GM04504 (cell line): ENCODE measurements at regions not wholly inside any gene's neighbourhood (a gene's known extent, or its start where the extent isn't known, plus 50 kb on each side); places are given as distances from the start of the nearest gene placed in this dataset.

ENCODE experiments used
- DNase-seq: peaks from one replicate; pipeline ENCODE4 v3.0.0-alpha.2; 2012; ENCODE audit warnings: low read depth

DNA sequence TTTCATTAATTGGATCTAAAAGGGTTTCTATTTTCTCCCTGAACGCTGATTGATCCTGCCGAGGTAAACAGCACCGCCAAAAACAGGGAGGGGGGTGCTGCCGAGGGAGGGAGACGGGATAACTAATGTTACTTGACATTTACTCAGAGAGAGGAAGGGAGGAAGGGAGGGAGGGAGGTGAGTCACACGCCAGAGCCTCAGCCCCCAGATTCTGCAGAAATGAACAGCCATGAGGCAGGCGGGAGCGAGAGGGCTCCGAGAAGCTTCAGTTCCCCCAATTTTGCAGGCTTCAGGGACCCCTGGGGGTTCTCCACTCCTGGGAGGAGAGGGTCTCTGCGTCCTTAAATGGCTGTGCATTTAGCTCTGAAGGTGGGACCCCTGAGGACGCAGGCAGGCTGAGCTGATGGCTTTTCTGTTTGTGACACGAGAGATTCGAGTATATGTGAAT, 59.1 kb upstream of the IER5L start:
- peak; percentile 7 for DNase-seq

DNA sequence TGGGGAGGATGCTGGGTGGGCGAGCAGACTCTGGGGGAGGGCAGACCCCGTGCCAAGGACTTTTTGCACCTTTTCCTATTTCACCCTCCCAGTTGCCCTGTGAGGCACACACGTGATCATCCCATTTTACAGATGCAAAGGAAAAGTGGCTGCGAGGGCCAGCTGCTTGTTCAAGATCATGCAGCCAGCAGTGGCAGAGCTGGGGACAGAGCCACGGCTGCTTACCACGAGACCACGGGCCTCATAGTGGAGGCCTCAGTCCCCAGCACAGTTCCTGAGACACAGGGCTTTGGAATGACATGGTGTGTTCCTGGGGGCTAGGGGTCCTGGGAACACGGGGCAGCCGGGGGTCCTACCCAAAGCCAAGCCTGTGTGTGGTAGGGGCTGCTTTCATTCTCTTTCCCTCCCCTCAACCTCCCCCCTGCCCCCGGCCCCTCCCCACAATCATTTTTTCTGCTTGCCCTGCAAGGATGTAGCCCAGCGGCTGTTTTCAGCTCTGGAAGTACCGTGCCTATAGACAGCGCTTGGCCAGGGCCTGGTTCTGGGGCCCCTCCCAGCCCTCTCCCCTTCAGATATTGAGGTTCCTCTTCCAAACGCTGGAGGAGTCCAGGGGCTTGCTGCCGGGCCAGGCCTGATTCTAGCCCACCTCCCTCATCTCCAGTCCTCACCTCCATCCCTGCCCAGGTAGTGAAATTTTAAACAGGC, 58.5 kb upstream of the IER5L start:
- DNase-seq: no peak

DNA sequence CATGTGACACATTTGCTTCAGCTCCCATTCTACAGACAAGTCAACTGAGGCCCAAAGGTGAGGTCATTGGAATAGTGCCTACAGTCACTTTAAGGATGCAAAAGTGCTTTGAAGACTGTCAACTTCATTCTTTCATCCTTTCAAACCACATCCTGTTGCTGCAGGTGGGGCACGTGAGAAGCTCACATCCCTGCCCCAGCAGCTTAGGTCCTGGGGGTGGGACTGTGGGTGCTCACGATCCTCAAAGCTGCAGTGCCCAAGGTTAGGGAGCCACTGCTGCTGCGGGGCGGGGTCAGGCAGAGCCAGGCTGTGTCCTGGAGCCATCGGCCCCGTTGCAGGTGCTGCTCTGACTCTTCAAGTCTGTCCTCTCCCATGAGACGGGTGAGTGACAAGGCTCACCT, 57.9 kb upstream of the IER5L start:
- DNase-seq: no peak

GRCh38 chr9:129235041-129235930, 57.2 kb upstream of the IER5L start:
- no peak for DNase-seq

GRCh38 chr9:129234491-129234890, 56.4 kb upstream of the IER5L start:
- DNase-seq: no peak

- DNase-seq: no peak
Measured at GRCh38 chr9:129232839-129233591, 55.0 kb upstream of the IER5L start.

DNA sequence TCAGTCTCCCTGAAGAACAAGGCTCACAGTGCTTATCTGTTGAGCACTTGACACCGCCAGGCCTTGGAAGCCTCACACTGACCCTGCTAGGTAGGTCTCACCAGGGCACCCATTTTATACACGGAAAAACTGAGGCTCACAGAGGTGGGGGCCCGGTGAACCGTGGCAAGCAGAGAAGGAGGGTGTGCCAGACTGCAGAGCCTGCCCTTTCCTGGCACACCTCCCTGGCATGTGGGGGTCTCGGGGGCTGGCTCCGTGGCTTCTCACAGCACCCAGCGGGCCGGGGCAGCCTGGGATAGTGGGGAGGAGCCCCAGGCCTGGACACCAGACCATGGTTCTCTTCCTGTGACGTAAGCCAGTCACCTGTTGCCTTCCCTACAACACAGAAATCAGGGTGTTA, 53.7 kb upstream of the IER5L start:
- DNase-seq: no peak

DNA sequence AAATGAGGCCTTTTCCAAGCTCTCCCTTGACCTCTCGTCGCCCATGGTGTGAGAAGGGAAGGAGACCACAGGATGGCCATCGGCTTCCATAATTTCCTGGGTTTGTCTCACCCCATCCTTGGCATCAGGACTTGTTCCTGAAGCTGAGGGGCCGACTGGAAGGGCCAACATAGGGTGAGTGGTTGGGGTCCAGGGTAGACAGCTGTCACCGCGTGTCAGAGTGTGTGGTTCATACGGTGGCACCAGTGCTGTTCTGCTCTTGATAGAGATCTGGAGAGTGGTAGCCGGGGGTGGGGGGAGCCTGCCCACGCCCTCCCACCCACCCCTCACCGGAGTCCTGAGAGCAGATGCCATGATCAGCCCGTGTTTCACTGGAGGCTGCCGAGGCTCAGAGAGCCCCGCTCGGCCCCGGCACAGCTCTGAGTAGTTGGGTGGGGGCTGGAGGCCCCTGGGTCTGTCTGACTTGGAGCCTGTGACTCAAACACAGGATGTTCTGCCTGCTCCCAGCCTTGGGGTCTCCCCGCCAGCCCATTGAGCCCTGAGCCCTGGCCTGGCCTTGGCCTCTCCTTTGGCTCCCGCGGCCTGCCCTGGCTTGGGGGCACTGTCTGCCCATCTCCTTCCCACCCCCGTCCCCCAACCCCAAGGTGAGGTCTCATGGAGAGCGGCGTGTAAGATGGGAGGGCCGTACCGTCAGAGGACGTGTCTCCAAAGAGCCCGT, 53.1 kb upstream of the IER5L start:
- DNase-seq: no peak

GRCh38 chr9:129230302-129230701, 52.2 kb upstream of the IER5L start:
- DNase-seq: no peak
